BLaER1 (cell line): ENCODE measurements at regions not wholly inside any gene's neighbourhood (a gene's known extent, or its start where the extent isn't known, plus 50 kb on each side); places are given as distances from the start of the nearest gene placed in this dataset.

Experiments used
- H3K27ac ChIP-seq: shearing (Covaris generic); formaldehyde crosslinking; 2 replicates; pipeline ENCODE4 v1.8.1; 2022
- H3K27me3 ChIP-seq: shearing (Covaris generic); formaldehyde crosslinking; 2 replicates; pipeline ENCODE4 v1.8.1; 2022
- H3K36me3 ChIP-seq: shearing (Covaris generic); formaldehyde crosslinking; 2 replicates; pipeline ENCODE4 v1.8.1; 2022
- H3K4me1 ChIP-seq: shearing (Covaris generic); formaldehyde crosslinking; 2 replicates; pipeline ENCODE4 v1.8.1; 2022
- H3K4me2 ChIP-seq: shearing (Covaris generic); formaldehyde crosslinking; 2 replicates; pipeline ENCODE4 v1.8.1; 2022
- H3K4me3 ChIP-seq: shearing (Covaris generic); formaldehyde crosslinking; 2 replicates; pipeline ENCODE4 v1.8.1; 2022
- H3K9ac ChIP-seq: shearing (Covaris generic); formaldehyde crosslinking; 2 replicates; pipeline ENCODE4 v1.8.1; 2022
- H3K9me3 ChIP-seq: shearing (Covaris generic); formaldehyde crosslinking; 2 replicates; pipeline ENCODE4 v1.8.1; 2022
- H4K20me1 ChIP-seq: shearing (Covaris generic); formaldehyde crosslinking; 2 replicates; pipeline ENCODE4 v1.8.1; 2022
- Cebpa-rat ChIP-seq: shearing (Covaris generic); IDR thresholded peaks from 2 replicates; pipeline ENCODE4 v1.8.1; 2022

DNA sequence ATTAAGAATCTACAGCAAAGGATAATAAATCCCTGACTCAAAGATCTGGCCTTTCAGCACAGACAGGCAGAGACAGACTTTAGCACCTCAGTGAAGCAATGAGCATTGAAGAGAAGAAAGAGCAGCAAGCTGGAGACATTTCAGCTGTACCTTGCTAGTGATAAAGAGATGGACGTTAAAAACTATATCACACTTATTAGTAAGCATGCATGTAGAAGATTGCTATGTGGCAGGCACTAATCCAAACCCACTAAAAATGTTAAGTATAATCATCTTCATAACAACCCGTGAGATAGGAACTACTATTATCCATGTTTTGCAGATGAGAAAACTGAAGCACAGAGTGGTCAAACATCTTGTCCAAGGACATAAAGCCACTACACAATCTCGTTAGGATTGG is 1538.3 kb upstream of the FLRT2 start:
- Histone ChIP-seq H3K27ac (no peak overlapping the region), H3K9me3 (no peaks in the 10 kb centered on the region), H4K20me1 (no peaks in the 10 kb centered on the region), H3K27me3 (no peaks in the 10 kb centered on the region), H3K4me2 (no peak overlapping the region), H3K4me3 (no peak overlapping the region), H3K9ac (no peak overlapping the region), H3K36me3 (no peaks in the 10 kb centered on the region), H3K4me1 (no peaks in the 10 kb centered on the region)
- TF ChIP-seq Cebpa-rat, result no peak

DNA sequence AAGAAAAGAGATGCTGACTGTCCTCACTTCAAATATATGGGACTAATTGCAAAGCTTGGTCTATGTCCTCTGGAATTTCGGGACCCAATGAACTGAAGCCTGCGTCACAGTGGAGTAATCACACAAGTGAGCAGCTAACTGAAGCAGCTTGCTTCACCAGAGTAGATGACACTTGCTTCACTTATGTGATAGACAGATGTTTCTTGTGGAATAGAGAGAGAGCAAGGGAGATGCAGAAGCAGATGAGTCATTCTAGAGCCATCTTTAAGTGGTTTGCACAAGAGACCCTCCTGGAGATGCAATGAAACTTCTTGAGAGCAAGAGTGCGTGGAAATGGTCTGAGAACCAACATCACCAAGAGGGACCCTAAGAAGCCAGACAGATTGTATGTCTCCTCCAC is 1537.1 kb upstream of the FLRT2 start:
- TF ChIP-seq Cebpa-rat, result no peak
- no peaks in the 10 kb centered on the region for H4K20me1 ChIP-seq
- H3K36me3 ChIP-seq, result no peaks in the 10 kb centered on the region
- no peak overlapping the region for H3K9ac ChIP-seq
- no peak overlapping the region for H3K4me3 ChIP-seq
- H3K27ac ChIP-seq, result no peak overlapping the region
- no peaks in the 10 kb centered on the region for H3K27me3 ChIP-seq
- no peak overlapping the region for H3K4me2 ChIP-seq
- H3K9me3 ChIP-seq, result no peaks in the 10 kb centered on the region
- no peaks in the 10 kb centered on the region for H3K4me1 ChIP-seq

DNA sequence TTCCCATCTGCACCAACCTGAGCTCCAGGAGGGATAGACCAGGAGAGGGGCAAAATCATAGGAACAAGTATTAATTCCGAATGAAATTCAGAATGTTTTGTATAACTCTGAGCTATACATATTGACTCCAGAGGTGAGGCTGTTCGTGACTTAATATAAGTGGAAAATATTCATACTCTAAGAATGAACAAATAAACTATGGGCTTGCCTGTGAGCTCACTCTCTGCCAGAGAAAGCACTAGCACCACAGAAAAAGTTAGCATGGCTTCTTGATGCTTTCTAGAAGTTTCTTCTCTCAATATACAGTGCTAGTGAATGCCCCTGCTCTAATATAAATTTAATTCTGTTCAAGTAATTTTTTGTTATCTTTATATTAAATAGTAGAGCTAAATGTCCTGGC is 1536.4 kb upstream of the FLRT2 start:
- TF ChIP-seq Cebpa-rat, result no peak
- Histone ChIP-seq H3K36me3 (no peaks in the 10 kb centered on the region), H3K9ac (no peak overlapping the region), H3K27me3 (no peaks in the 10 kb centered on the region), H3K4me3 (no peak overlapping the region), H4K20me1 (no peaks in the 10 kb centered on the region), H3K4me1 (no peaks in the 10 kb centered on the region), H3K4me2 (no peak overlapping the region), H3K9me3 (no peaks in the 10 kb centered on the region), H3K27ac (no peak overlapping the region)

DNA sequence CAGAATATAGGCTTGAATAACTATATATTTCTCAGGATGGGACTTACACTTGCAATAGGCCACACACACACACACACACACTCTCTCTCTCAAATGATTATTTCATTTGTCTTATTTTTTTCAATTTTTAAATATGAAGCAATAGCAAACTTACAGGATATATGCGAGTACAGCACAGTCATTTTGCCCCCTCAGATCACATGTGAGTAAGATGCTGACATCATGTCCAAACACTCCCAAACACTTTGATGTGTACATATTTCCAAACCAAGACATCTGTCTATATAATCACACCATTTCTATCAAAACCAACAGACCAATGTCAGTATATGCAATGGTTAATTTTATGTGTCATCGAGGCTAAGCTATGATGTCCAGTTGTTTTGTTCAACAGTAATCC is 1535.9 kb upstream of the FLRT2 start:
- Histone ChIP-seq H3K27me3 (no peaks in the 10 kb centered on the region), H3K4me1 (no peaks in the 10 kb centered on the region), H3K27ac (no peak overlapping the region), H3K4me2 (no peak overlapping the region), H4K20me1 (no peaks in the 10 kb centered on the region), H3K4me3 (no peak overlapping the region), H3K36me3 (no peaks in the 10 kb centered on the region), H3K9me3 (no peaks in the 10 kb centered on the region), H3K9ac (no peak overlapping the region)
- TF ChIP-seq Cebpa-rat, result no peak

DNA sequence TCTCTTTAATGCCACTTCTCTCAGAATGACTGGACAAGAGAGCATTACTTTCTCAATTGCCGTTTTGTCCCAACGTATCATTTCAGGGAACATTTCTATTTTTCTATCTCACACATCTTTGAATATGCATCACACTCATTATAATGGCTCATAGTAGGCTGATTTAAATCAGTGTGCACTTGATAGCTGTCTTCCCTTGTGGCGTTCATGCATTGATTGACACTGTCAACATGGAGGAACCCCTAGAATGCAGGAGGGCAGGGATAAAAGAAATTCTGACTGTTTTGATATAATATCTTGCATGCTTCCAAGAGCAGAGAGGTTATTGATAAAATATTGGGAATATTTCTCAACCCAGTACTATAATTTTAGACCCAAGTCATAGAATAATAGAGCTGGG is 1528.9 kb upstream of the FLRT2 start:
- Histone ChIP-seq H3K9ac (no peak overlapping the region), H3K27me3 (no peaks in the 10 kb centered on the region), H3K4me1 (no peaks in the 10 kb centered on the region), H3K4me3 (no peak overlapping the region), H3K36me3 (no peaks in the 10 kb centered on the region), H4K20me1 (no peaks in the 10 kb centered on the region), H3K27ac (no peak overlapping the region), H3K4me2 (no peak overlapping the region), H3K9me3 (no peaks in the 10 kb centered on the region)
- TF ChIP-seq Cebpa-rat, result no peak

DNA sequence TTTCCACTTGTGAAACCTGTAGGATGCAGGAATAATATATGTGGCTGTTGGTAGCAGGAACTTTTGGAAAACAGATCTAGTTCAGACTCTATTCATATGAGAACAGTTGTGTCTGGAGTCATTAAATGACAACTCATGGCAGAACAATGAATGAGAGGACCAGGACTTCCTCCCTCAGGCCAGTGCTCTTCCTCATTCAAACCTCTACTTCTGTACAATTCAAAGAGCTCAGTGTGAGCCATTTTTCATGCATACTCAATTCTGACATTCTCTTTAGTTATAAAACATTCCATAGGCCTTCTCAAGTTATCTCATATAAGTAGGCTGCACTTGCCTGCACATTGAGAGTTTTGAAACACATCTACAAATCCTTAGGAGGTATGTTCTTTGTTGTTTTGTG is 1526.6 kb upstream of the FLRT2 start:
- no peaks in the 10 kb centered on the region for H4K20me1 ChIP-seq
- no peak overlapping the region for H3K9ac ChIP-seq
- H3K27ac ChIP-seq, result no peak overlapping the region
- H3K4me3 ChIP-seq, result no peak overlapping the region
- no peaks in the 10 kb centered on the region for H3K9me3 ChIP-seq
- TF ChIP-seq Cebpa-rat, result no peak
- no peaks in the 10 kb centered on the region for H3K27me3 ChIP-seq
- H3K4me2 ChIP-seq, result no peak overlapping the region
- no peaks in the 10 kb centered on the region for H3K36me3 ChIP-seq
- H3K4me1 ChIP-seq, result no peaks in the 10 kb centered on the region

DNA sequence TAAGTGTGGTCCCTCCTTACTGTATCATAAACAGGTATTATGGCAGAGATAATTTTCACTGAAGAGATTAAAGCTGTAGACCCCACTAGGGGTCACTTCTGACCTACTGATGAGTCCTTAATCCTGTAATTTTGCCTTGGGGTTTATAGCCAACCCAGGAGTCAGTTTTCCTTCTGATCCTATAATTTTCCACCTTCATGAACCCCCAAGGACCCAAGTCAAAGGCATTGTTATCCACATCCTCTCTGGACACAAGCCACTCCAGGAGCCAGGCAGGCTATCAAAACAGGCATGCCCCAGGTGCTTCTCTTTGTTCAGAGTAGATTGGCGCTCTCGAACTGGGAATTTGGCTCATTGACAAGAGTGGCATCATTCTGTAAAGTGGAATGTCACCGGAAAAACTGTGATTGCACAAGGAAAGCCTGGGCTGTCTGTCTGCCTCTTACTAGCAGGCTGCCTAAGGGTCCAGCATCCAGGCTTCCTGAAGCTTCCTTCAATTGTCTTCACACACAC is 1523.2 kb upstream of the FLRT2 start:
- TF ChIP-seq Cebpa-rat, result no peak
- Histone ChIP-seq H3K4me1 (no peaks in the 10 kb centered on the region), H3K4me3 (no peak overlapping the region), H3K4me2 (no peak overlapping the region), H3K9ac (no peak overlapping the region), H3K9me3 (no peaks in the 10 kb centered on the region), H3K36me3 (no peaks in the 10 kb centered on the region), H4K20me1 (no peaks in the 10 kb centered on the region), H3K27ac (no peak overlapping the region), H3K27me3 (no peaks in the 10 kb centered on the region)

DNA sequence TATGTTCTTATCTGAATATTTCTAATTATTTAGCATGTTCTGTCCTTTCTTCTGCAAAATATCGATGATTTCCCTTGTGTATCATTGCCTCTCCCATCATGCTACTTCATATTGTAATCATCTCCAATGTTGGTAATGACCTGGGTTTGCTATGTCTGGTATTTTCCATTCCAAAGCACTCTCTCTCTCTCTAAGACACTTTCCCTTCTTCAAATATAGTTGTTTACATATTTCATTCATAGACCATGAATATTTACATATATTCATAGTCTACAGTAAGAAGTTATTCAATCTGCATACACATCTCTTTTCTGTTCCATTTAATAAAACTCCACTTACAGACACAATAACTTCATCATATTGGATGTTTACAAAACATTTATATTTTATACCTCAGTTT is 1516.5 kb upstream of the FLRT2 start:
- Histone ChIP-seq H4K20me1 (no peaks in the 10 kb centered on the region), H3K36me3 (no peaks in the 10 kb centered on the region), H3K9ac (no peak overlapping the region), H3K27me3 (no peaks in the 10 kb centered on the region), H3K9me3 (no peaks in the 10 kb centered on the region), H3K4me1 (no peaks in the 10 kb centered on the region), H3K4me3 (no peak overlapping the region), H3K27ac (no peak overlapping the region), H3K4me2 (no peak overlapping the region)
- no peak for TF ChIP-seq Cebpa-rat

DNA sequence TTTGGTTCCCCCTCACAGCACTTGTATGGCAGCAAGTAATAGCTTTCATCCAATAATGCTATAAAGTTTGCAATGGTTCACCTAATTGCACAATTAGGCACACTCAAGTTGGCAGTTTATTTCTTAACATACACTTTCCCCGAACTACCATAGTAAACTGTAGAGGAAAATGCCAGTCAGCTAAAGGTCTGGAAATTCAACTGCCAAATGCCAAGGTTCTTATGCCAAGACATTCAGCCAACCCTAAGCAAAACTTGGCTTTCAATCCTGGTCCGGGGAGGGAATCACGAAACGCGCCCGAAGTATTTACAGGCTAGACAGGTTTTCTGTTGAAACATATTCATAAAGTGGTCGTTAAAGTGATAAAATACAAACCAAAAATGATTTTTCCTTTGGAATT is 1512.4 kb upstream of the FLRT2 start:
- Histone ChIP-seq H3K4me2 (no peak overlapping the region), H3K4me1 (peaks cover 3% of the 10 kb centered on the region), H4K20me1 (no peaks in the 10 kb centered on the region), H3K27me3 (no peaks in the 10 kb centered on the region), H3K4me3 (no peak overlapping the region), H3K27ac (no peak overlapping the region), H3K9ac (no peak overlapping the region), H3K36me3 (no peaks in the 10 kb centered on the region), H3K9me3 (no peaks in the 10 kb centered on the region)
- no peak for TF ChIP-seq Cebpa-rat

DNA sequence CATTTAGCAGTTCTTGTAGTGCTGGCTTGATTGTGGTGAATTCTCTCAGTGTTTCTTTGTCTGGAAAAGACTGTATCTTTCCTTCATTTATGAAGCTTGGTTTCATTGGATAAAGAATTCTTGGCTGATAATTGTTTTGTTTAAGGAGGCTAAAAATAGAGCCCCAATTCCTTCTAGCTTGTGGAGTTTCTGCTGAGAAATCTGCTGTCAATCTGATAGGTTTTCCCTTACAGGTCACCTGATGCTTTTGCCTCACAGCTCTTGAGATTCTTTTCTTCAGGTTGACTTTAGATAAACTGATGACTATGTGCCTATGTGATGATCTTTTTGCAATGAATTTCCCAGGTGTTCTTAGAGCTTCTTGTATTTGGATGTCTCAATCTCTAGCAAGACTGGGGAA is 1508.5 kb upstream of the FLRT2 start:
- Histone ChIP-seq H3K4me1 (peaks cover 11% of the 10 kb centered on the region), H3K27me3 (no peaks in the 10 kb centered on the region), H3K27ac (no peak overlapping the region), H3K9me3 (no peaks in the 10 kb centered on the region), H3K36me3 (no peaks in the 10 kb centered on the region), H3K4me2 (no peak overlapping the region), H4K20me1 (no peaks in the 10 kb centered on the region), H3K4me3 (no peak overlapping the region), H3K9ac (no peak overlapping the region)
- TF ChIP-seq Cebpa-rat, result no peak

DNA sequence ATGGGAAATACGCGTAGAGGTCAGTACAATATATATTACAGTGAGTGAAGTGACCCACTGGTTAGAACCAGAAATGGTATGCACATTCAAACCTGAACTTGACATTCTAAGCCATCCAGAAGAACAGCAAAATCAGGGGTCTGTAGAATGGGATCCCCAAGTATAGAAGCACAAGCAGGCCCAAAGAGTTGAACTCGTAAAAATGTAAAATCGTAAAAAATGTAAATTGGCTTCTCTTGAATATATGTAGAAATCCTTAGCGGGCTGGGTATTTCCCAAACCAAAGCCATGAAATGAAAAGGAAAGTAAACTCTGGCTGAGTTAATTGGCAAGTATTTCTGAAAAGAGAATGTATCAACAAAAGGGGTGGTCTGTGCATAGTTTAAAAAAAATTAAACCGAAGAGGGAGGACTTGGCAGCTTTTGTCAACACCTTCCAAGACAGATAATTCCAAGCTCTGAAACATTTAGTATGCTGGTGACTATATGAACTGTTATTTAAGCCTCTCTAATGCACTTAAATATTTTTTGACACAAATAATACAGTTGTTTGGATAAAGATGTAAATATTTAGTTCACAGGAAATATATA is 1505.6 kb upstream of the FLRT2 start:
- no peaks in the 10 kb centered on the region for H4K20me1 ChIP-seq

More for the DNA sequence above, 1505.6 kb upstream of the FLRT2 start:
- H3K27me3 ChIP-seq, result no peaks in the 10 kb centered on the region
- H3K9ac ChIP-seq, result no peak overlapping the region
- no peaks in the 10 kb centered on the region for H3K9me3 ChIP-seq
- peaks cover 11% of the 10 kb centered on the region for H3K4me1 ChIP-seq
- no peak for TF ChIP-seq Cebpa-rat
- no peak overlapping the region for H3K4me2 ChIP-seq
- H3K4me3 ChIP-seq, result no peak overlapping the region
- no peaks in the 10 kb centered on the region for H3K36me3 ChIP-seq
- no peak overlapping the region for H3K27ac ChIP-seq
